GM12878 (cell line): ENCODE measurements at regions not wholly inside any gene's neighbourhood (a gene's known extent, or its start where the extent isn't known, plus 50 kb on each side); places are given as distances from the start of the nearest gene placed in this dataset.

ENCODE experiments used
- ATAC-seq: fragments of 200-7000 bp; cut with Tn5 transposase; 3 replicates; pipeline ENCODE4 v1.9.1; 2020; ENCODE audit warnings: mild to moderate bottlenecking, moderate library complexity
- BruUV-seq: library from RNA; stranded (reverse); fragments of 400-500 nt; replicated peaks from 2 replicates; lab custom pipeline; 2021; lab: Mats Ljungman, UMichigan
- CTCF ChIA-PET: fragments of 300-600 bp; sonication (Branson Sonifier 250); formaldehyde crosslinking; extraction: SDS; loops from one replicate; lab custom pipeline; 2021; ENCODE audit warnings: inconsistent platforms; lab: Yijun Ruan, JAX
- POLR2A ChIA-PET: fragments of 350-600 bp; formaldehyde crosslinking; extraction: SDS; loops from one replicate; lab custom pipeline; 2021; ENCODE audit warnings: inconsistent platforms; lab: Charles Lee
- RAD21 ChIA-PET: fragments of 300-600 bp; sonication (Branson Sonifier 250); formaldehyde crosslinking; loops from one replicate; lab custom pipeline; 2023; ENCODE audit warnings: antibody characterized with exemption; ENCODE audit not compliant: unreplicated experiment; lab: Charles Lee
- SMC1A ChIA-PET: fragments of 300-600 bp; sonication (Branson Sonifier 250); formaldehyde crosslinking; loops from one replicate; lab custom pipeline; 2023; ENCODE audit not compliant: unreplicated experiment, uncharacterized antibody; lab: Charles Lee
- DNase-seq: peaks from one replicate; pipeline ENCODE4 v3.0.0-alpha.2; 2011; ENCODE audit warnings: low read depth, low spot score
- FAIRE-seq: peaks from 3 replicates; lab custom pipeline; 2011; peaks lifted over from hg19 to GRCh38; lab: Jason Lieb, UNC
- H2AFZ ChIP-seq: 2 replicates; pipeline ENCODE4 v1.6.0; 2011; ENCODE audit warnings: low read depth, low read length, control low read depth; ENCODE audit not compliant: control insufficient read depth
- H3K27ac ChIP-seq: 2 replicates; pipeline ENCODE4 v1.5.1; 2011; ENCODE audit warnings: control low read depth; ENCODE audit not compliant: control insufficient read depth, insufficient read depth
- H3K27me3 ChIP-seq, 2 experiments: replicated peaks in 1 of 2; 2 replicates each; pipeline versions ENCODE4 v1.6.0 to v1.6.1; 2011; ENCODE audit warnings: low read length in 1 of 2; ENCODE audit not compliant: control insufficient read depth in 2 of 2, insufficient read depth in 2 of 2
- H3K36me3 ChIP-seq, 2 experiments: 2 replicates each; pipeline ENCODE4 v1.5.1; 2011; ENCODE audit warnings: low read length in 1 of 2; ENCODE audit not compliant: control insufficient read depth in 2 of 2, insufficient read depth in 2 of 2
- H3K4me1 ChIP-seq: 2 replicates; pipeline ENCODE4 v1.6.1; 2011; ENCODE audit warnings: mild to moderate bottlenecking, low read length, moderate library complexity, mixed read lengths; ENCODE audit not compliant: control insufficient read depth, insufficient read depth
- H3K4me2 ChIP-seq: 2 replicates; pipeline ENCODE4 v1.6.0; 2011; ENCODE audit warnings: control low read depth; ENCODE audit not compliant: control insufficient read depth, insufficient read depth
- H3K4me3 ChIP-seq: fragments of 200-600 bp; sonication (generic); 2 replicates; pipeline ENCODE4 v1.5.1; 2016
- H3K79me2 ChIP-seq: 2 replicates; pipeline ENCODE4 v1.6.0; 2011; ENCODE audit warnings: low read length; ENCODE audit not compliant: control insufficient read depth, insufficient read depth
- H3K9ac ChIP-seq: 2 replicates; pipeline ENCODE4 v1.8.0; 2011; ENCODE audit warnings: low read length, control low read depth, mixed read lengths; ENCODE audit not compliant: control insufficient read depth, insufficient read depth
- H3K9me3 ChIP-seq: replicated peaks from 3 replicates; pipeline ENCODE4 v1.5.1; 2011; ENCODE audit warnings: mild to moderate bottlenecking, low read length; ENCODE audit not compliant: control insufficient read depth, insufficient read depth
- H4K20me1 ChIP-seq: 2 replicates; pipeline ENCODE4 v1.6.0; 2011; ENCODE audit not compliant: control insufficient read depth, insufficient read depth
- HDGF ChIP-seq: fragments of 450-650 bp; IDR thresholded peaks from 2 replicates; pipeline ENCODE4 v1.6.1; 2016; ENCODE audit warnings: antibody characterized with exemption
- MAX ChIP-seq: IDR thresholded peaks from 2 replicates; pipeline ENCODE4 v1.6.1; 2012; ENCODE audit warnings: low read depth, low read length, improper control_type of control experiment
- PRDM15 ChIP-seq: fragments of 450-650 bp; formaldehyde crosslinking; IDR thresholded peaks from 2 replicates; pipeline ENCODE4 v1.4.0; 2020; ENCODE audit warnings: mild to moderate bottlenecking, moderate library complexity
- RELA ChIP-seq: fragments of 450-650 bp; IDR thresholded peaks from 2 replicates; pipeline ENCODE4 v1.8.0; 2014; ENCODE audit warnings: borderline replicate concordance; ENCODE audit not compliant: partially characterized antibody
- WGBS: methylation state at CpG from one replicate; pipeline ENCODE4 v1.1.6; 2016; ENCODE audit warnings: low lambda C conversion rate; ENCODE audit not compliant: insufficient replicate concordance, insufficient coverage; ENCODE audit errors: missing lambda C conversion rate; 5-methylcytosine and 5-hydroxymethylcytosine counted together
- in situ Hi-C: fragments of 300-500 bp; cut with MboI; formaldehyde crosslinking; loops from 9 replicates; pipeline ENCODE4 v1.14.3; 2018; ENCODE audit warnings: mixed read lengths
- intact Hi-C: fragments of 100-400 bp; cut with micrococcal nuclease; formaldehyde crosslinking; loops from one replicate; pipeline ENCODE4 v1.14.2; 2022; ENCODE audit not compliant: unreplicated experiment

DNA sequence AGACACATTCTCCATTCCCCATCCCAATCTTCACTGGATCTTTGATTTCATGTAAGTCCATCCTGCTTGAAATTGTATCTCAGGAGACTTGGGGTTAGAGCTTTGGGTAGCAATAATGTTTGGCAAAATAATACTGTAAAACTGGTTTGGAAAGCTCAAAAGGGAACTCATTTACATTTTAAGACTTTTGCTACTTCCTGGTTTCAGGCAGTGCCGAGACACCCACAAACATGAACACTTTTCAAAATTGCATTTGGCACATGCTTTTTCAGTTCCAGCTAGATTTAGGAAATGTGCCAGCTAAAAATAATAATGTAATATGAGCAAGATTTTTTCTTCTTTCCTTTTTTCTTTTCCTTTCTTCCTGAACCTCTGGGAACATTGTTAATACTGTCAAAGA, 145.7 kb upstream of the CBLB start:
- H3K27ac ChIP-seq, result no peak overlapping the region
- ChIA-PET CTCF (interaction anchor here (0.6 to 1.0 kb wide), 2 partner anchors 9 to 178 kb away, joined by 3 read pairs; no protein-coding TSS in a partner anchor), SMC1A (interaction anchor here (1.0 to 1.6 kb wide), 7 partner anchors 11 to 162 kb away, joined by 3 to 7 read pairs (median 3); no protein-coding TSS in a partner anchor), POLR2A (no interaction called here), RAD21 (interaction anchor here (0.8 to 1.2 kb wide), 2 partner anchors 595 to 596 kb away, joined by 3 read pairs; no protein-coding TSS in a partner anchor)
- H2AFZ ChIP-seq, result peak overlapping the region; percentile 64
- peaks cover 3% of the 10 kb centered on the region; the same call in 2 of the 3 replicates for H3K9me3 ChIP-seq
- FAIRE-seq (no peak), DNase-seq (no peak), ATAC-seq (no peak)
- H3K4me2 ChIP-seq, result no peak overlapping the region
- no TSS peak for BruUV-seq
- TF ChIP-seq MAX, result no peak
- no peak for TF ChIP-seq HDGF
- no peak for TF ChIP-seq RELA
- TF ChIP-seq PRDM15, result no peak
- H3K27me3 ChIP-seq, result no peaks in the 10 kb centered on the region
- H3K4me1 ChIP-seq, result no peaks in the 10 kb centered on the region
- no peaks in the 10 kb centered on the region for H3K79me2 ChIP-seq
- H3K36me3 ChIP-seq, result no peaks in the 10 kb centered on the region
- no peak overlapping the region for H3K9ac ChIP-seq
- no peak overlapping the region for H3K4me3 ChIP-seq
- no peaks in the 10 kb centered on the region for H4K20me1 ChIP-seq
- 61% methylated on average over 1 of the region's 1 CpG for WGBS
- intact Hi-C loops (no loop called here), in situ Hi-C loops (no loop called here)
